ENCODE measurements at regions not wholly inside any gene's neighbourhood (a gene's known extent, or its start where the extent isn't known, plus 50 kb on each side); places are given as distances from the start of the nearest gene placed in this dataset.

- DNase-seq (ENCODE audit: low spot score in 2 of 2): no peak
- TF ChIP-seq EP300 (IDR thresholded peaks at IDR 0.05): no peak
- no peak for TF ChIP-seq POLR2AphosphoS5 (IDR thresholded peaks at IDR 0.05)
- no peak for TF ChIP-seq POLR2A (IDR thresholded peaks at IDR 0.05)
- TF ChIP-seq, protein P1, sequence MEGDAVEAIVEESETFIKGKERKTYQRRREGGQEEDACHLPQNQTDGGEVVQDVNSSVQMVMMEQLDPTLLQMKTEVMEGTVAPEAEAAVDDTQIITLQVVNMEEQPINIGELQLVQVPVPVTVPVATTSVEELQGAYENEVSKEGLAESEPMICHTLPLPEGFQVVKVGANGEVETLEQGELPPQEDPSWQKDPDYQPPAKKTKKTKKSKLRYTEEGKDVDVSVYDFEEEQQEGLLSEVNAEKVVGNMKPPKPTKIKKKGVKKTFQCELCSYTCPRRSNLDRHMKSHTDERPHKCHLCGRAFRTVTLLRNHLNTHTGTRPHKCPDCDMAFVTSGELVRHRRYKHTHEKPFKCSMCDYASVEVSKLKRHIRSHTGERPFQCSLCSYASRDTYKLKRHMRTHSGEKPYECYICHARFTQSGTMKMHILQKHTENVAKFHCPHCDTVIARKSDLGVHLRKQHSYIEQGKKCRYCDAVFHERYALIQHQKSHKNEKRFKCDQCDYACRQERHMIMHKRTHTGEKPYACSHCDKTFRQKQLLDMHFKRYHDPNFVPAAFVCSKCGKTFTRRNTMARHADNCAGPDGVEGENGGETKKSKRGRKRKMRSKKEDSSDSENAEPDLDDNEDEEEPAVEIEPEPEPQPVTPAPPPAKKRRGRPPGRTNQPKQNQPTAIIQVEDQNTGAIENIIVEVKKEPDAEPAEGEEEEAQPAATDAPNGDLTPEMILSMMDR (IDR thresholded peaks at IDR 0.05): no peak
- Histone ChIP-seq H3K4me1 (no peaks in the 10 kb centered on the region), H3K27me3 (no peaks in the 10 kb centered on the region), H3K36me3 (no peaks in the 10 kb centered on the region), H3K4me3 (no peak overlapping the region), H3K27ac (no peak overlapping the region), H3K9me3 (no peaks in the 10 kb centered on the region)
- WGBS: 91% methylated on average over 1 of the region's 1 CpG
Measured at GRCh38 chr5:118009741-118010297, 978.5 kb downstream of the DTWD2 start.

GRCh38 chr5:118008779-118009178 is 979.6 kb downstream of the DTWD2 start:
- Histone ChIP-seq H3K9me3 (no peaks in the 10 kb centered on the region), H3K36me3 (no peaks in the 10 kb centered on the region), H3K4me1 (no peaks in the 10 kb centered on the region), H3K4me3 (no peak overlapping the region), H3K27me3 (no peaks in the 10 kb centered on the region), H3K27ac (no peak overlapping the region)
- DNase-seq (ENCODE audit: low spot score in 2 of 2): no peak
- no peak for TF ChIP-seq EP300 (IDR thresholded peaks at IDR 0.05)
- TF ChIP-seq, protein P1 (IDR thresholded peaks at IDR 0.05): no peak
- no peak for TF ChIP-seq POLR2A (IDR thresholded peaks at IDR 0.05)
- TF ChIP-seq POLR2AphosphoS5 (IDR thresholded peaks at IDR 0.05): no peak
- 75% methylated on average over 1 of the region's 1 CpG for WGBS

DNA sequence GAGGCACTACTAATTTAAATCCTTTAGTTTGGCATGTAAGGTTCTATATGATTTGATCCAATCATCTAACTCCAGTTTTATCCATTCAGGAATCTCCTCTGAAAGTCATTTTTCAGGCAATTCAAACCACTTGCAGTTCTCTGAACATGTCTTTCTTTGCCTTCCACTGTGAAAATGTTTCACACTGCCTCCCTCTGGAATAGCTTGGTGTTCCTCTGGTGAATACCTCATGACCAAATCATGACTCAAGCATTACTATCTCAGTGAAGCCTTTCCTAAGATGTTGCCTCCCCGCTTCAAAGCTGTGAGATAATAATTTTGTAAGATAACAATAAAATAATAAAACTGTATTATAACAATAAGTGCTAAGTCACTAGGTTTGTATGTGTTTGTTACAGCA is 981.1 kb downstream of the DTWD2 start:
- Histone ChIP-seq H3K9me3 (no peaks in the 10 kb centered on the region), H3K4me3 (no peak overlapping the region), H3K4me1 (no peaks in the 10 kb centered on the region), H3K27me3 (no peaks in the 10 kb centered on the region), H3K36me3 (no peaks in the 10 kb centered on the region), H3K27ac (no peak overlapping the region)
- no peak for DNase-seq (ENCODE audit: low spot score in 2 of 2)
- WGBS: 98% methylated on average over 1 of the region's 1 CpG
- TF ChIP-seq, protein P1 (IDR thresholded peaks at IDR 0.05): no peak
- no peak for TF ChIP-seq POLR2A (IDR thresholded peaks at IDR 0.05)
- TF ChIP-seq EP300 (IDR thresholded peaks at IDR 0.05): no peak
- TF ChIP-seq POLR2AphosphoS5 (IDR thresholded peaks at IDR 0.05): no peak

- no peaks in the 10 kb centered on the region for H3K27me3 ChIP-seq
- no peaks in the 10 kb centered on the region for H3K36me3 ChIP-seq
- H3K9me3 ChIP-seq: no peaks in the 10 kb centered on the region
- TF ChIP-seq, protein P1 (IDR thresholded peaks at IDR 0.05): no peak
- TF ChIP-seq POLR2AphosphoS5 (IDR thresholded peaks at IDR 0.05) (no peak), EP300 (IDR thresholded peaks at IDR 0.05) (no peak), POLR2A (IDR thresholded peaks at IDR 0.05) (no peak)
- no peaks in the 10 kb centered on the region for H3K4me1 ChIP-seq
- no peak for DNase-seq (ENCODE audit: low spot score in 2 of 2)
- H3K4me3 ChIP-seq: no peak overlapping the region
- no peak overlapping the region for H3K27ac ChIP-seq
- WGBS: 18% methylated on average over 1 of the region's 1 CpG
Measured at GRCh38 chr5:118006219-118006618, 982.1 kb downstream of the DTWD2 start.

GRCh38 chr5:117999939-118000549 is 988.3 kb downstream of the DTWD2 start:
- no peak overlapping the region for H3K27ac ChIP-seq
- no peaks in the 10 kb centered on the region for H3K27me3 ChIP-seq
- H3K9me3 ChIP-seq: no peaks in the 10 kb centered on the region
- TF ChIP-seq, protein P1 (IDR thresholded peaks at IDR 0.05): no peak
- TF ChIP-seq EP300 (IDR thresholded peaks at IDR 0.05) (no peak), POLR2A (IDR thresholded peaks at IDR 0.05) (no peak), POLR2AphosphoS5 (IDR thresholded peaks at IDR 0.05) (no peak)
- DNase-seq (ENCODE audit: low spot score in 2 of 2): no peak
- whole genome bisulfite sequencing: 56% methylated on average over 3 of the region's 3 CpGs
- no peaks in the 10 kb centered on the region for H3K4me1 ChIP-seq
- no peak overlapping the region for H3K4me3 ChIP-seq
- H3K36me3 ChIP-seq: no peaks in the 10 kb centered on the region
